ENCODE measurements at regions not wholly inside any gene's neighbourhood (a gene's known extent, or its start where the extent isn't known, plus 50 kb on each side); places are given as distances from the start of the nearest gene placed in this dataset.

DNA sequence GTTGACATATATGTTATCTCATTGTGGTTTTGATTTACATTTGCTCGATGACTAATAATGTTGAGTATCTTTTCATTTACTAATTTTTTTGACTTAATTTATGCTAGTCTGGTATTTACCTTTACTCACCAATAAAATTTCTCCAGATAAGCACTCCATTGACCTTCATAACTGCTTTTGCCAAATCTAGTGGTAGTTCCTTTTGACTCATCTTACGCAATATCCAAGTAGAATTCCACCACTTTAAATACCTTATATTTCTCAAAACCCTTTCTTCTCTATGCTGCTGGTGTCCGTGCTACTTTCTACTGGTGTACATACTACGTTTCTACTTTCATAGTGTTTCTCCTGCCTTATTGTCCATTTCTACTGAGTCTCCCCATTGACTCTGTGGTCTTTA, 407.6 kb upstream of the SPHKAP start:
- ATAC-seq (no peak), DNase-seq (ENCODE audit: low read depth, low spot score) (no peak)
- ChIA-PET POLR2A (no interaction called here), CTCF (no interaction called here)
- in situ Hi-C loops (cut with HindIII; ENCODE audit: low pct_unique_long_range_greater_than_20kb, low sequenced_read_pairs) (no loop called here), intact Hi-C loops (cut with micrococcal nuclease; ENCODE audit: unreplicated experiment) (no loop called here)
- TF ChIP-seq TCF7L2 (IDR thresholded peaks at IDR 0.05; ENCODE audit: low read depth, low read length) (no peak), SIN3A (IDR thresholded peaks at IDR 0.05; ENCODE audit: borderline replicate concordance, insufficient read depth, low read depth, low read length) (no peak), POLR2AphosphoS5 (IDR thresholded peaks at IDR 0.05; ENCODE audit: low read depth, low read length) (no peak)
- TF ChIP-seq, protein P1, sequence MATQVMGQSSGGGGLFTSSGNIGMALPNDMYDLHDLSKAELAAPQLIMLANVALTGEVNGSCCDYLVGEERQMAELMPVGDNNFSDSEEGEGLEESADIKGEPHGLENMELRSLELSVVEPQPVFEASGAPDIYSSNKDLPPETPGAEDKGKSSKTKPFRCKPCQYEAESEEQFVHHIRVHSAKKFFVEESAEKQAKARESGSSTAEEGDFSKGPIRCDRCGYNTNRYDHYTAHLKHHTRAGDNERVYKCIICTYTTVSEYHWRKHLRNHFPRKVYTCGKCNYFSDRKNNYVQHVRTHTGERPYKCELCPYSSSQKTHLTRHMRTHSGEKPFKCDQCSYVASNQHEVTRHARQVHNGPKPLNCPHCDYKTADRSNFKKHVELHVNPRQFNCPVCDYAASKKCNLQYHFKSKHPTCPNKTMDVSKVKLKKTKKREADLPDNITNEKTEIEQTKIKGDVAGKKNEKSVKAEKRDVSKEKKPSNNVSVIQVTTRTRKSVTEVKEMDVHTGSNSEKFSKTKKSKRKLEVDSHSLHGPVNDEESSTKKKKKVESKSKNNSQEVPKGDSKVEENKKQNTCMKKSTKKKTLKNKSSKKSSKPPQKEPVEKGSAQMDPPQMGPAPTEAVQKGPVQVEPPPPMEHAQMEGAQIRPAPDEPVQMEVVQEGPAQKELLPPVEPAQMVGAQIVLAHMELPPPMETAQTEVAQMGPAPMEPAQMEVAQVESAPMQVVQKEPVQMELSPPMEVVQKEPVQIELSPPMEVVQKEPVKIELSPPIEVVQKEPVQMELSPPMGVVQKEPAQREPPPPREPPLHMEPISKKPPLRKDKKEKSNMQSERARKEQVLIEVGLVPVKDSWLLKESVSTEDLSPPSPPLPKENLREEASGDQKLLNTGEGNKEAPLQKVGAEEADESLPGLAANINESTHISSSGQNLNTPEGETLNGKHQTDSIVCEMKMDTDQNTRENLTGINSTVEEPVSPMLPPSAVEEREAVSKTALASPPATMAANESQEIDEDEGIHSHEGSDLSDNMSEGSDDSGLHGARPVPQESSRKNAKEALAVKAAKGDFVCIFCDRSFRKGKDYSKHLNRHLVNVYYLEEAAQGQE (IDR thresholded peaks at IDR 0.05; ENCODE audit: insufficient read depth in 1 of 2, low read depth in 2 of 2, low read length in 1 of 2): no peak
- TF ChIP-seq, protein P2, sequence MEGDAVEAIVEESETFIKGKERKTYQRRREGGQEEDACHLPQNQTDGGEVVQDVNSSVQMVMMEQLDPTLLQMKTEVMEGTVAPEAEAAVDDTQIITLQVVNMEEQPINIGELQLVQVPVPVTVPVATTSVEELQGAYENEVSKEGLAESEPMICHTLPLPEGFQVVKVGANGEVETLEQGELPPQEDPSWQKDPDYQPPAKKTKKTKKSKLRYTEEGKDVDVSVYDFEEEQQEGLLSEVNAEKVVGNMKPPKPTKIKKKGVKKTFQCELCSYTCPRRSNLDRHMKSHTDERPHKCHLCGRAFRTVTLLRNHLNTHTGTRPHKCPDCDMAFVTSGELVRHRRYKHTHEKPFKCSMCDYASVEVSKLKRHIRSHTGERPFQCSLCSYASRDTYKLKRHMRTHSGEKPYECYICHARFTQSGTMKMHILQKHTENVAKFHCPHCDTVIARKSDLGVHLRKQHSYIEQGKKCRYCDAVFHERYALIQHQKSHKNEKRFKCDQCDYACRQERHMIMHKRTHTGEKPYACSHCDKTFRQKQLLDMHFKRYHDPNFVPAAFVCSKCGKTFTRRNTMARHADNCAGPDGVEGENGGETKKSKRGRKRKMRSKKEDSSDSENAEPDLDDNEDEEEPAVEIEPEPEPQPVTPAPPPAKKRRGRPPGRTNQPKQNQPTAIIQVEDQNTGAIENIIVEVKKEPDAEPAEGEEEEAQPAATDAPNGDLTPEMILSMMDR (IDR thresholded peaks at IDR 0.05): no peak
- no peak overlapping the region for H3K4me3 ChIP-seq (ENCODE audit: low read depth in 2 of 2, low read length in 2 of 2)
- BruUV-seq (replicated peaks): no TSS peak
- H3K9me3 ChIP-seq (ENCODE audit: control insufficient read depth, insufficient read depth, low read depth, low read length): no peaks in the 10 kb centered on the region
- no peaks in the 10 kb centered on the region for H3K27me3 ChIP-seq (ENCODE audit: control insufficient read depth, insufficient read depth, low read length)
- no peak overlapping the region for H3K27ac ChIP-seq (ENCODE audit: low read length)
- H3K4me1 ChIP-seq (ENCODE audit: control insufficient read depth, insufficient read depth, low read length): no peaks in the 10 kb centered on the region
- no peaks in the 10 kb centered on the region; the same call in 1 of the 2 replicates for H3K36me3 ChIP-seq (ENCODE audit: control insufficient read depth, insufficient read depth, low read length)

DNA sequence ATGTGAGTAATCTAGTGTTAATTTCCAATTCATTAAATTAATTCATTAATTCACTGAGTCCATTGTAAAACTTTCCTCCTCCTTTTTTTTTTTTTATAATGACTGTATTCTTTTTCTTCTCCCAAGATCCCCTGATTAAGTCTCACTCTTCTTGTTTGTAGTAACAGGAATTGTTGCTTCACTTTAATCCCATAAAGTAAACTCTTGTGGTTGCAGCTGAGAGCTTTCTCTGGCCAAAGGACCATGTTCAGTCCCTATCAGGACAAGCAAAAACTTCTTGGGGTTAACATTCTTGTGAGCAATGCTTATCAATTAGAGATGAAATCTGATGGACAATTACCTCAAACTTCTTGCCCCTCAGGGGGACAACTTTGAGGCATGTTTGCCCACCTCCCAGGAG, 400.2 kb upstream of the SPHKAP start:
- ChIA-PET POLR2A (no interaction called here), CTCF (no interaction called here)
- no peaks in the 10 kb centered on the region for H3K4me1 ChIP-seq (ENCODE audit: control insufficient read depth, insufficient read depth, low read length)
- DNase-seq (ENCODE audit: low read depth, low spot score) (no peak), ATAC-seq (no peak)
- no peak overlapping the region for H3K27ac ChIP-seq (ENCODE audit: low read length)
- no peaks in the 10 kb centered on the region for H3K9me3 ChIP-seq (ENCODE audit: control insufficient read depth, insufficient read depth, low read depth, low read length)
- BruUV-seq (replicated peaks): no TSS peak
- intact Hi-C loops (cut with micrococcal nuclease; ENCODE audit: unreplicated experiment): no loop called here
- TF ChIP-seq SIN3A (IDR thresholded peaks at IDR 0.05; ENCODE audit: borderline replicate concordance, insufficient read depth, low read depth, low read length): no peak
- TF ChIP-seq, protein P2 (IDR thresholded peaks at IDR 0.05): no peak
- TF ChIP-seq, protein P1 (IDR thresholded peaks at IDR 0.05; ENCODE audit: insufficient read depth in 1 of 2, low read depth in 2 of 2, low read length in 1 of 2): no peak
- no peak for TF ChIP-seq TCF7L2 (IDR thresholded peaks at IDR 0.05; ENCODE audit: low read depth, low read length)
- TF ChIP-seq POLR2AphosphoS5 (IDR thresholded peaks at IDR 0.05; ENCODE audit: low read depth, low read length): no peak
- no peak overlapping the region for H3K4me3 ChIP-seq (ENCODE audit: low read depth in 2 of 2, low read length in 2 of 2)
- no peaks in the 10 kb centered on the region for H3K36me3 ChIP-seq (ENCODE audit: control insufficient read depth, insufficient read depth, low read length)
- in situ Hi-C loops (cut with HindIII; ENCODE audit: low pct_unique_long_range_greater_than_20kb, low sequenced_read_pairs): no loop called here
- no peaks in the 10 kb centered on the region for H3K27me3 ChIP-seq (ENCODE audit: control insufficient read depth, insufficient read depth, low read length)

All from Panc1 (cell line).